ENCODE measurements at regions not wholly inside any gene's neighbourhood (a gene's known extent, or its start where the extent isn't known, plus 50 kb on each side); places are given as distances from the start of the nearest gene placed in this dataset.

- Histone ChIP-seq H3K4ac (ENCODE audit: low read depth in 1 of 2, low read length in 2 of 2) (no peak overlapping the region), H3K4me1 (ENCODE audit: control insufficient read depth, insufficient read depth, low read depth, low read length) (no peaks in the 10 kb centered on the region), H3K14ac (ENCODE audit: low read length in 2 of 2) (no peak overlapping the region), H2BK15ac (ENCODE audit: low read depth, poor library complexity, severe bottlenecking) (no peak overlapping the region), H3K9me3 (ENCODE audit: control insufficient read depth, low read length) (no peaks in the 10 kb centered on the region), H3K4me3 (ENCODE audit: insufficient read depth in 1 of 2, low read depth in 1 of 2, low read length in 2 of 2) (no peak overlapping the region), H3K79me1 (replicated peaks; ENCODE audit: low read length, poor library complexity, severe bottlenecking) (no peaks in the 10 kb centered on the region), H4K8ac (ENCODE audit: low read length) (no peak overlapping the region), H2AK5ac (ENCODE audit: low read length, severe bottlenecking) (no peak overlapping the region), H2BK12ac (ENCODE audit: low read length in 2 of 2) (no peak overlapping the region), H3K4me2 (ENCODE audit: low read length, poor library complexity, severe bottlenecking) (no peak overlapping the region), H3K9ac (ENCODE audit: low read length) (no peak overlapping the region), H3K36me3 (ENCODE audit: control insufficient read depth in 1 of 2, insufficient read depth in 2 of 2, low read depth in 1 of 2, low read length in 2 of 2) (no peaks in the 10 kb centered on the region), H2AFZ (ENCODE audit: low read depth, low read length) (no peak overlapping the region), H3K23ac (ENCODE audit: low read length in 2 of 2) (no peak overlapping the region), H4K91ac (ENCODE audit: low read length) (no peak overlapping the region), H2BK120ac (ENCODE audit: low read depth, low read length) (no peak overlapping the region), H3K27ac (ENCODE audit: low read length, poor library complexity, severe bottlenecking) (no peak overlapping the region), H2BK5ac (ENCODE audit: low read depth, low read length, poor library complexity, severe bottlenecking) (peak overlapping the region; percentile 25), H3K27me3 (ENCODE audit: control insufficient read depth in 1 of 2, insufficient read depth in 1 of 2, low read length in 2 of 2) (no peaks in the 10 kb centered on the region), H3K18ac (ENCODE audit: low read depth in 1 of 2, low read length in 2 of 2) (no peak overlapping the region)
- no peak for DNase-seq
Measured at GRCh38 chr2:147161746-147162145, 683.1 kb upstream of the ACVR2A start.

- H2BK120ac ChIP-seq (ENCODE audit: low read depth, low read length), result no peak overlapping the region
- H3K4me1 ChIP-seq (ENCODE audit: control insufficient read depth, insufficient read depth, low read depth, low read length), result no peaks in the 10 kb centered on the region
- H3K9ac ChIP-seq (ENCODE audit: low read length), result no peak overlapping the region
- no peak for DNase-seq
- 80% methylated on average over 3 of the region's 3 CpGs for WGBS
- no peak overlapping the region for H3K23ac ChIP-seq (ENCODE audit: low read length in 2 of 2)
- H4K91ac ChIP-seq (ENCODE audit: low read length), result no peak overlapping the region
- H2AK5ac ChIP-seq (ENCODE audit: low read length, severe bottlenecking), result no peak overlapping the region
- no peak overlapping the region for H3K14ac ChIP-seq (ENCODE audit: low read length in 2 of 2)
- H3K4ac ChIP-seq (ENCODE audit: low read depth in 1 of 2, low read length in 2 of 2), result no peak overlapping the region
- H3K27me3 ChIP-seq (ENCODE audit: control insufficient read depth in 1 of 2, insufficient read depth in 1 of 2, low read length in 2 of 2), result no peaks in the 10 kb centered on the region
- H3K79me1 ChIP-seq (replicated peaks; ENCODE audit: low read length, poor library complexity, severe bottlenecking), result no peaks in the 10 kb centered on the region
- no peak overlapping the region for H4K8ac ChIP-seq (ENCODE audit: low read length)
- no peak overlapping the region for H2BK12ac ChIP-seq (ENCODE audit: low read length in 2 of 2)
- no peak overlapping the region for H3K4me3 ChIP-seq (ENCODE audit: insufficient read depth in 1 of 2, low read depth in 1 of 2, low read length in 2 of 2)
- no peak overlapping the region for H3K27ac ChIP-seq (ENCODE audit: low read length, poor library complexity, severe bottlenecking)
- no peak overlapping the region for H2BK15ac ChIP-seq (ENCODE audit: low read depth, poor library complexity, severe bottlenecking)
- H3K9me3 ChIP-seq (ENCODE audit: control insufficient read depth, low read length), result no peaks in the 10 kb centered on the region
- H2AFZ ChIP-seq (ENCODE audit: low read depth, low read length), result no peak overlapping the region
- H2BK5ac ChIP-seq (ENCODE audit: low read depth, low read length, poor library complexity, severe bottlenecking), result no peak overlapping the region
- H3K18ac ChIP-seq (ENCODE audit: low read depth in 1 of 2, low read length in 2 of 2), result no peak overlapping the region
- H3K36me3 ChIP-seq (ENCODE audit: control insufficient read depth in 1 of 2, insufficient read depth in 2 of 2, low read depth in 1 of 2, low read length in 2 of 2), result no peaks in the 10 kb centered on the region
- H3K4me2 ChIP-seq (ENCODE audit: low read length, poor library complexity, severe bottlenecking), result no peak overlapping the region
Measured at GRCh38 chr2:147156970-147157369, 687.9 kb upstream of the ACVR2A start.

GRCh38 chr2:147150241-147150635 is 694.6 kb upstream of the ACVR2A start:
- Histone ChIP-seq H3K18ac (ENCODE audit: low read depth in 1 of 2, low read length in 2 of 2) (no peak overlapping the region), H4K8ac (ENCODE audit: low read length) (no peak overlapping the region), H2BK15ac (ENCODE audit: low read depth, poor library complexity, severe bottlenecking) (no peak overlapping the region), H3K27me3 (ENCODE audit: control insufficient read depth in 1 of 2, insufficient read depth in 1 of 2, low read length in 2 of 2) (no peaks in the 10 kb centered on the region), H4K91ac (ENCODE audit: low read length) (no peak overlapping the region), H3K9ac (ENCODE audit: low read length) (no peak overlapping the region), H3K79me1 (replicated peaks; ENCODE audit: low read length, poor library complexity, severe bottlenecking) (no peaks in the 10 kb centered on the region), H3K23ac (ENCODE audit: low read length in 2 of 2) (no peak overlapping the region), H2BK5ac (ENCODE audit: low read depth, low read length, poor library complexity, severe bottlenecking) (no peak overlapping the region), H3K27ac (ENCODE audit: low read length, poor library complexity, severe bottlenecking) (no peak overlapping the region), H2BK12ac (ENCODE audit: low read length in 2 of 2) (no peak overlapping the region), H3K14ac (ENCODE audit: low read length in 2 of 2) (no peak overlapping the region), H2BK120ac (ENCODE audit: low read depth, low read length) (no peak overlapping the region), H3K36me3 (ENCODE audit: control insufficient read depth in 1 of 2, insufficient read depth in 2 of 2, low read depth in 1 of 2, low read length in 2 of 2) (no peaks in the 10 kb centered on the region), H2AFZ (ENCODE audit: low read depth, low read length) (no peak overlapping the region), H3K4me2 (ENCODE audit: low read length, poor library complexity, severe bottlenecking) (no peak overlapping the region), H3K4ac (ENCODE audit: low read depth in 1 of 2, low read length in 2 of 2) (no peak overlapping the region), H3K4me1 (ENCODE audit: control insufficient read depth, insufficient read depth, low read depth, low read length) (peaks cover 9% of the 10 kb centered on the region), H2AK5ac (ENCODE audit: low read length, severe bottlenecking) (no peak overlapping the region), H3K9me3 (ENCODE audit: control insufficient read depth, low read length) (peaks cover 7% of the 10 kb centered on the region), H3K4me3 (ENCODE audit: insufficient read depth in 1 of 2, low read depth in 1 of 2, low read length in 2 of 2) (no peak overlapping the region)
- no peak for DNase-seq
- 77% methylated on average over 4 of the region's 4 CpGs for WGBS

- no peak overlapping the region for H2AFZ ChIP-seq (ENCODE audit: low read depth, low read length)
- no peak overlapping the region for H3K4ac ChIP-seq (ENCODE audit: low read depth in 1 of 2, low read length in 2 of 2)
- H2BK120ac ChIP-seq (ENCODE audit: low read depth, low read length), result no peak overlapping the region
- no peak overlapping the region for H3K18ac ChIP-seq (ENCODE audit: low read depth in 1 of 2, low read length in 2 of 2)
- H3K27me3 ChIP-seq (ENCODE audit: control insufficient read depth in 1 of 2, insufficient read depth in 1 of 2, low read length in 2 of 2), result no peaks in the 10 kb centered on the region
- peak overlapping the region; percentile 4 for H3K27ac ChIP-seq (ENCODE audit: low read length, poor library complexity, severe bottlenecking)
- WGBS, result 79% methylated on average over 10 of the region's 16 CpGs
- peaks cover 7% of the 10 kb centered on the region for H3K9me3 ChIP-seq (ENCODE audit: control insufficient read depth, low read length)
- H3K9ac ChIP-seq (ENCODE audit: low read length), result no peak overlapping the region
- no peak overlapping the region for H2BK5ac ChIP-seq (ENCODE audit: low read depth, low read length, poor library complexity, severe bottlenecking)
- no peak overlapping the region for H3K14ac ChIP-seq (ENCODE audit: low read length in 2 of 2)
- no peak overlapping the region for H3K4me3 ChIP-seq (ENCODE audit: insufficient read depth in 1 of 2, low read depth in 1 of 2, low read length in 2 of 2)
- no peak overlapping the region for H4K91ac ChIP-seq (ENCODE audit: low read length)
- no peak for DNase-seq
- peaks cover 9% of the 10 kb centered on the region for H3K4me1 ChIP-seq (ENCODE audit: control insufficient read depth, insufficient read depth, low read depth, low read length)
- H3K36me3 ChIP-seq (ENCODE audit: control insufficient read depth in 1 of 2, insufficient read depth in 2 of 2, low read depth in 1 of 2, low read length in 2 of 2), result no peaks in the 10 kb centered on the region
- H2BK12ac ChIP-seq (ENCODE audit: low read length in 2 of 2), result no peak overlapping the region
- H4K8ac ChIP-seq (ENCODE audit: low read length), result no peak overlapping the region
- no peaks in the 10 kb centered on the region for H3K79me1 ChIP-seq (replicated peaks; ENCODE audit: low read length, poor library complexity, severe bottlenecking)
- no peak overlapping the region for H2BK15ac ChIP-seq (ENCODE audit: low read depth, poor library complexity, severe bottlenecking)
- peak overlapping the region; percentile 49 for H3K4me2 ChIP-seq (ENCODE audit: low read length, poor library complexity, severe bottlenecking)
- no peak overlapping the region for H3K23ac ChIP-seq (ENCODE audit: low read length in 2 of 2)
- H2AK5ac ChIP-seq (ENCODE audit: low read length, severe bottlenecking), result no peak overlapping the region
Measured at GRCh38 chr2:147149575-147150240, 695.1 kb upstream of the ACVR2A start.
